ENCODE measurements at regions not wholly inside any gene's neighbourhood (a gene's known extent, or its start where the extent isn't known, plus 50 kb on each side); places are given as distances from the start of the nearest gene placed in this dataset.

GRCh38 chr7:106163257-106163656, 51.1 kb upstream of the SYPL1 start:
- TF ChIP-seq CTCF (IDR thresholded peaks at IDR 0.05) = no peak
- TF ChIP-seq POLR2A (IDR thresholded peaks at IDR 0.05) = no peak

Data from thyroid gland (tissue), 4 donors.